RWPE2 (cell line): ENCODE measurements at regions not wholly inside any gene's neighbourhood (a gene's known extent, or its start where the extent isn't known, plus 50 kb on each side); places are given as distances from the start of the nearest gene placed in this dataset.
"Not testable (repeated sequence)": the region's sequence is repeated elsewhere in the genome, so short reads cannot be mapped to it uniquely, and the experiment has no call there.

Source experiments
- ATAC-seq: fragments of 200-7000 bp; cut with Tn5 transposase; 3 replicates; pipeline ENCODE4 v1.9.1; 2021; ENCODE audit warnings: low read depth
- DNase-seq: peaks from one replicate; pipeline ENCODE4 v3.0.0-alpha.2; 2020; ENCODE audit warnings: low spot score
- H3K27ac ChIP-seq: fragments of 450-650 bp; 2 replicates; pipeline ENCODE4 v1.5.1; 2017; ENCODE audit warnings: mild to moderate bottlenecking; ENCODE audit not compliant: poor library complexity, severe bottlenecking
- H3K27me3 ChIP-seq: fragments of 250-450 bp; sonication (Bioruptor Pico); 2 replicates; pipeline ENCODE4 v1.5.1; 2021; ENCODE audit warnings: mild to moderate bottlenecking, moderate library complexity; ENCODE audit not compliant: insufficient read depth, poor library complexity, severe bottlenecking
- H3K36me3 ChIP-seq: fragments of 250-450 bp; sonication (Bioruptor Pico); 2 replicates; pipeline ENCODE4 v1.5.1; 2020; ENCODE audit warnings: low read depth, mild to moderate bottlenecking, moderate library complexity
- H3K4me1 ChIP-seq: fragments of 250-450 bp; sonication (Bioruptor Pico); 2 replicates; pipeline ENCODE4 v1.5.1; 2021; ENCODE audit warnings: mild to moderate bottlenecking, moderate library complexity; ENCODE audit not compliant: insufficient read depth, poor library complexity, severe bottlenecking
- H3K4me3 ChIP-seq: fragments of 250-450 bp; sonication (Bioruptor Pico); 2 replicates; pipeline ENCODE4 v1.5.1; 2021; ENCODE audit warnings: mild to moderate bottlenecking, moderate library complexity; ENCODE audit not compliant: severe bottlenecking
- H3K9me3 ChIP-seq: fragments of 250-450 bp; sonication (Bioruptor Pico); 2 replicates; pipeline ENCODE4 v1.5.1; 2021; ENCODE audit warnings: mild to moderate bottlenecking, moderate library complexity; ENCODE audit not compliant: severe bottlenecking
- CTCF ChIP-seq: fragments of 450-650 bp; IDR thresholded peaks from one replicate; pipeline ENCODE4 v1.5.1; 2017; ENCODE audit warnings: mild to moderate bottlenecking, moderate library complexity; ENCODE audit not compliant: poor library complexity, severe bottlenecking

GRCh38 chr3:148512648-148513047 lies 185.1 kb upstream of the AGTR1 start:
- DNase-seq, result no peak
- Histone ChIP-seq H3K4me3 (no peak overlapping the region), H3K36me3 (no peaks in the 10 kb centered on the region), H3K9me3 (no peaks in the 10 kb centered on the region), H3K4me1 (peaks cover 14% of the 10 kb centered on the region), H3K27me3 (no peaks in the 10 kb centered on the region), H3K27ac (peak overlapping the region; percentile 16)
- no peak for ATAC-seq
- TF ChIP-seq CTCF, result no peak

- H3K27ac ChIP-seq, result peak overlapping the region; percentile 16
- H3K27me3 ChIP-seq, result no peaks in the 10 kb centered on the region
- no peak overlapping the region for H3K4me3 ChIP-seq
- TF ChIP-seq CTCF, result no peak
- H3K4me1 ChIP-seq, result peaks cover 14% of the 10 kb centered on the region
- H3K36me3 ChIP-seq, result no peaks in the 10 kb centered on the region
- H3K9me3 ChIP-seq, result no peaks in the 10 kb centered on the region
- no peak for DNase-seq
- ATAC-seq, result peak; percentile 70; the same call in 2 of the 3 replicates
These were observed 184.6 kb upstream of the AGTR1 start for GRCh38 chr3:148513096-148513543.

- TF ChIP-seq CTCF, result no peak
- Histone ChIP-seq H3K9me3 (no peaks in the 10 kb centered on the region), H3K4me1 (peaks cover 5% of the 10 kb centered on the region), H3K27me3 (no peaks in the 10 kb centered on the region), H3K4me3 (no peak overlapping the region), H3K36me3 (no peaks in the 10 kb centered on the region), H3K27ac (no peak overlapping the region)
- DNase-seq (no peak), ATAC-seq (no peak)
These were observed 179.2 kb upstream of the AGTR1 start for GRCh38 chr3:148518520-148518919.

GRCh38 chr3:148525621-148526020 lies 172.1 kb upstream of the AGTR1 start:
- not testable (repeated sequence) for H3K4me1 ChIP-seq, DNase-seq, H3K4me3 ChIP-seq, H3K36me3 ChIP-seq, H3K27ac ChIP-seq, ATAC-seq, H3K9me3 ChIP-seq, H3K27me3 ChIP-seq

GRCh38 chr3:148528024-148528423 lies 169.7 kb upstream of the AGTR1 start:
- DNase-seq, result no peak
- no peaks in the 10 kb centered on the region for H3K4me1 ChIP-seq
- no peak for TF ChIP-seq CTCF
- no peak overlapping the region for H3K4me3 ChIP-seq
- no peak overlapping the region for H3K27ac ChIP-seq
- peaks cover 3% of the 10 kb centered on the region for H3K27me3 ChIP-seq
- H3K36me3 ChIP-seq, result no peaks in the 10 kb centered on the region
- no peaks in the 10 kb centered on the region for H3K9me3 ChIP-seq
- ATAC-seq, result no peak
